ENCODE measurements at regions not wholly inside any gene's neighbourhood (a gene's known extent, or its start where the extent isn't known, plus 50 kb on each side); places are given as distances from the start of the nearest gene placed in this dataset.

DNA sequence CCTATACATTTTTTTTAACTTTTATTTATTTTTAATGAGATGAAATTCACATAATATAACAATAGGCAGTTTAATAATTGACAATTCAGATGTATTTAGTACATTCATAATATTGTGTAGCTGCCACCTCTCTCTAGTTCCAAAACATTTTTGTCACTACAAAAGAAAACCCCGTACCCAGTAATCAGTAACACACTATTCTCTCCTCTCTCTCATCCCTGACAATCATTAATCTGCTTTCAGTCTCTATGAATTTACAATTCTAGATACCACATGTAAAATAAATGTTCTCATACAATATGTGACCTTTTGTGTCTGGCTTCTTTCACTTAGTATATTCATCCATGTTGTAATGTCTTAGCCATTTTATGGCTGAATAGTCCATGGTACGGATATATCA lies 244.8 kb upstream of the DMRT1 start:
- Histone ChIP-seq H3K27ac (ENCODE audit: low read depth, low read length) (no peak overlapping the region), H3K27me3 (ENCODE audit: control insufficient read depth, insufficient read depth, low read length) (no peaks in the 10 kb centered on the region), H3K4me3 (ENCODE audit: low read length) (no peak overlapping the region), H3K4me1 (ENCODE audit: control insufficient read depth, insufficient read depth, low read length) (no peaks in the 10 kb centered on the region), H3K9ac (ENCODE audit: low read length) (no peak overlapping the region), H3K36me3 (ENCODE audit: control insufficient read depth, insufficient read depth, low read length) (no peaks in the 10 kb centered on the region)

DNA sequence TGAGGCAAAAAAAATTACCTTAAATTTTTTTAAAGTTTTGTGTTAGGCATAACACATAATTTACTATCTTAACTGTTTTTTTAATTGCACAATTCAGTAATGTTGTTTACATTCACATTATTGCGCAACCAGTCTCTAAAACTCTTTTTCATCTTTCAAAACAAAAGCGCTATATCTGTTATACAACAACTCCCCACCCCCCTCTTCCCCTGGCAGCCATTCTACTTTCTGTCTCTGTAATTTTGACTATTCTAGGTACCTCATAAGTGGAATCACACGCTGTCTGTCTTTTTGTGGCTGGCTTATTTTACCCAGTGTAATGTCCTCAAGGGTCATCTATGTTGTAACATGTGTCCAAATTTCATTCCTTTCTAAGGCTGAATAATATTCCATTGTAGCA lies 241.5 kb upstream of the DMRT1 start:
- H3K36me3 ChIP-seq (ENCODE audit: control insufficient read depth, insufficient read depth, low read length) = no peaks in the 10 kb centered on the region
- no peak overlapping the region for H3K27ac ChIP-seq (ENCODE audit: low read depth, low read length)
- no peaks in the 10 kb centered on the region for H3K27me3 ChIP-seq (ENCODE audit: control insufficient read depth, insufficient read depth, low read length)
- no peaks in the 10 kb centered on the region for H3K4me1 ChIP-seq (ENCODE audit: control insufficient read depth, insufficient read depth, low read length)
- H3K4me3 ChIP-seq (ENCODE audit: low read length) = no peak overlapping the region
- no peak overlapping the region for H3K9ac ChIP-seq (ENCODE audit: low read length)

DNA sequence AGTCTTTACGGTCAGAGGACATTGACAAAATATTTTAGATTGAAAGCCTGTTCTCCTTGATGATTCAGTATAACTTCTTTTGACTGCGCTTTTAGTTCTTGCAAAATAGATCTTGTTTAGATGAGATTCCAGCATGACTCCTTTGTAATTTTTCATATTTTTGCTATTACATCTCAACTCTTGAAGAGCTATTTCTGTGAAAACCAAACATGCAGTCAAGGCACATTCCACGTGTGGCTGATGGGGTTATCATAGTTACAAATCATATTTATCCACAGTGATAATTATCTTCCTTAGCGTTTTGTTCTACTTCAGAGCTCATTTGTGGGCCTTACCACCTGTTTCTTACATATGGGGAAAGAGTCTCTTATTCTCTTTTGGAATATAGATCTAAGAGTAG lies 238.8 kb upstream of the DMRT1 start:
- Histone ChIP-seq H3K27me3 (ENCODE audit: control insufficient read depth, insufficient read depth, low read length) (no peaks in the 10 kb centered on the region), H3K4me3 (ENCODE audit: low read length) (no peak overlapping the region), H3K36me3 (ENCODE audit: control insufficient read depth, insufficient read depth, low read length) (no peaks in the 10 kb centered on the region), H3K9ac (ENCODE audit: low read length) (no peak overlapping the region), H3K27ac (ENCODE audit: low read depth, low read length) (no peak overlapping the region), H3K4me1 (ENCODE audit: control insufficient read depth, insufficient read depth, low read length) (no peaks in the 10 kb centered on the region)

DNA sequence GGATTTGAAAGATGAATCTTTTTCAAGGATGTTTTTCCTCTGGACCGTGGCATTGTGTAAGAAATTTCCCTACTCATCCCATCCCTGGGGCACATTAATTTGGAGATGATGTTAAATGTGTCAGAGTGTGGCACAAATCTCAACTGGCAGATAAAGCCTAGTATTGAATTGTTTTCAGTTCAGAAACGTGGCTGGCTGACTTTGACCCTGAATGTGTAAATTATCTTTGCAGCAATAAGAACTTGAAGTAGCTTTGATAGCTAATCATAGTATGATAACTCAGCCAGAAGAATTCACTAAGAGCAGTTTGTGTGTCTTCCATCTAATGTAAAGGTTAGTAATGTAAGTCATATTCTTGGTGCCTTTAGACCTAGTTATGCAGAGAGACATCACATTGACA lies 238.4 kb upstream of the DMRT1 start:
- no peak overlapping the region for H3K9ac ChIP-seq (ENCODE audit: low read length)
- H3K4me1 ChIP-seq (ENCODE audit: control insufficient read depth, insufficient read depth, low read length) = no peaks in the 10 kb centered on the region
- H3K4me3 ChIP-seq (ENCODE audit: low read length) = no peak overlapping the region
- no peaks in the 10 kb centered on the region for H3K27me3 ChIP-seq (ENCODE audit: control insufficient read depth, insufficient read depth, low read length)
- no peak overlapping the region for H3K27ac ChIP-seq (ENCODE audit: low read depth, low read length)
- H3K36me3 ChIP-seq (ENCODE audit: control insufficient read depth, insufficient read depth, low read length) = no peaks in the 10 kb centered on the region

DNA sequence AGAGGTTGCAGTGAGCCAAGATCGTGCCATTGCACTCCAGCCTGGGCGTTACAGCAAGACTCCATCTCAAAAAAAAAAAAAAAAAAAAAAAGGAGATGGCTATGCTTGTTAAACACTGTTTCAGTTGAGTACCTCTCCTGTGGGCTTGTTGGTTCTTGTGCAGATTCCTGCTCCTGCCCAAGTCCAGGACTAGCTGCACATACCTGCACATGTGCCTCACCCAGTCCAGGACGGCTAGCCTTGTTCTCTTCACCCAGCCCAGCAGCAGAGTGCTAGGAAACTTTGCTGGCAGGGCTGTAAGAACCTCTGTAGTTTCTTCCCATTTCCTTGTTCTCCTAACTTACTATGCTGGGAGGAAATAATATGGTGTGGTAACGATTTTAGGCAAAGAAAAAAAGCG lies 234.1 kb upstream of the DMRT1 start:
- Histone ChIP-seq H3K4me1 (ENCODE audit: control insufficient read depth, insufficient read depth, low read length) (no peaks in the 10 kb centered on the region), H3K27ac (ENCODE audit: low read depth, low read length) (no peak overlapping the region), H3K4me3 (ENCODE audit: low read length) (no peak overlapping the region), H3K27me3 (ENCODE audit: control insufficient read depth, insufficient read depth, low read length) (no peaks in the 10 kb centered on the region), H3K36me3 (ENCODE audit: control insufficient read depth, insufficient read depth, low read length) (no peaks in the 10 kb centered on the region), H3K9ac (ENCODE audit: low read length) (no peak overlapping the region)

DNA sequence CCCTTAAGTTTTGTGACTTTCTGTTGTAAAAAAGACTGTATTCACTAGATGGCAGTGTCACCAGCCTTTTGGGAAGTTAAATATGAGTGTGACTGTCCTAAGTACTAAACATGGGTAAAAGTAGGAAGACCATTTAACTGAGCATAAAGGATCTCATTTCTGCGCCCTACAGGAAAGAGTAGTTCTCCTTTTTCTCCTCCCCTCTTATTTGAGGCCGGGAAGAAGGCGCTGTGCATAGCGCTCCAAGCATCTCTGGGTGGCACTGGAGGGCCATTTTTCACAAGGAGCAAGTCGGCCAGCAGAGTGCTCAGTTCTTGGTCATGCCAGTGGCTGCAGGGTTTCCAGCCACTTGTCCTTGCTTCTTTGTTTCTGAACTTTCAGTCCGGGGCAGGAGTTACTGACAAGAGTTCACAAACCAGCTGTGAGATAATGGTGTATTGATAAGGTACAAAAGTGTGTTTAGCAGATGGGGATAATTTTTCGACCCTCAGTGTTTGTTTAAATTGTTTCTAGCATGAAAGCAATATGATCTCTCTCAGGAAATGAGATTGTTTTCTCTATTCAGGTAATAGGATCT lies 227.6 kb upstream of the DMRT1 start:
- H3K9ac ChIP-seq (ENCODE audit: low read length) = no peak overlapping the region
- no peaks in the 10 kb centered on the region for H3K27me3 ChIP-seq (ENCODE audit: control insufficient read depth, insufficient read depth, low read length)
- H3K27ac ChIP-seq (ENCODE audit: low read depth, low read length) = peak overlapping the region; percentile 61
- H3K4me1 ChIP-seq (ENCODE audit: control insufficient read depth, insufficient read depth, low read length) = peaks cover 27% of the 10 kb centered on the region
- peak overlapping the region; percentile 32 for H3K4me3 ChIP-seq (ENCODE audit: low read length)
- H3K36me3 ChIP-seq (ENCODE audit: control insufficient read depth, insufficient read depth, low read length) = no peaks in the 10 kb centered on the region

DNA sequence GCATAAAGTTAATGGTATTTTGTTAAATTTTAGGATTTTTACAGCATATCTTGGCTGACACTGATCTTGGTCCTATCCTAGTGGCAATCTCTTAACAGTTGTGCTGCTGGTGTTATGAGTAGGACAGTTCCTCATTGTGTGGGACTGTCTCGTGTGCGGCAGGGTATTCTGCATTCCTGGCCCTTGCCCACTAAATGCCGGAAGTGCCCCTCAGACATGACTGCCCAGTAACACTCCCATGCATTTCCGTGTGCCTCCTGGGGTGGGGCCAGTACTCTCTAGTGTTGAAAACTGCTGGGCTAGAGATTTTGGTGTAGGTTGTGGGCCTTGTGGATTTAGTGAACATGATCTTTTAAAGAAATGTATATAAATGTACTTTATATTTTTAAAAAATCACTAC lies 227.1 kb upstream of the DMRT1 start:
- H3K27me3 ChIP-seq (ENCODE audit: control insufficient read depth, insufficient read depth, low read length) = no peaks in the 10 kb centered on the region
- peak overlapping the region; percentile 61 for H3K27ac ChIP-seq (ENCODE audit: low read depth, low read length)
- H3K36me3 ChIP-seq (ENCODE audit: control insufficient read depth, insufficient read depth, low read length) = no peaks in the 10 kb centered on the region
- H3K9ac ChIP-seq (ENCODE audit: low read length) = no peak overlapping the region
- no peak overlapping the region for H3K4me3 ChIP-seq (ENCODE audit: low read length)
- peaks cover 27% of the 10 kb centered on the region for H3K4me1 ChIP-seq (ENCODE audit: control insufficient read depth, insufficient read depth, low read length)

DNA sequence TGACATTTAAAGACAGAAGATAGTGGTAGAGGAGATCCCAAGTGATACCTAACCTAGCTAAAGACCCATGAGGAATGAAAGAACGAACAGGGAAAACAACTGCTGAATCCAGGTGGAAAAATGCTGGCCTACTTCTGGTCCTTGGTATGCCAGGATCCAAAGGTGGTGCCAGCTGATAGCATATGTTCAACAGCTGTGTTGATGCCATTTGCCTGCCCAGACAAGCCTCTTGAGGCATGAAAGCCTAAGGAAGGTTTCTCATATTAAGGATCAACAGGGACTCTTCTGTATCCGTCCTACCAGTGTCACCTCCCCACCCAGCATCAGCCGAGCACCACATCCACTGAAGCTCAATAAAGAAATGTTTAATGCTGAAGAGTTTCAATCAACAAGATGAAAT lies 225.7 kb upstream of the DMRT1 start:
- Histone ChIP-seq H3K27ac (ENCODE audit: low read depth, low read length) (no peak overlapping the region), H3K9ac (ENCODE audit: low read length) (no peak overlapping the region)

DNA sequence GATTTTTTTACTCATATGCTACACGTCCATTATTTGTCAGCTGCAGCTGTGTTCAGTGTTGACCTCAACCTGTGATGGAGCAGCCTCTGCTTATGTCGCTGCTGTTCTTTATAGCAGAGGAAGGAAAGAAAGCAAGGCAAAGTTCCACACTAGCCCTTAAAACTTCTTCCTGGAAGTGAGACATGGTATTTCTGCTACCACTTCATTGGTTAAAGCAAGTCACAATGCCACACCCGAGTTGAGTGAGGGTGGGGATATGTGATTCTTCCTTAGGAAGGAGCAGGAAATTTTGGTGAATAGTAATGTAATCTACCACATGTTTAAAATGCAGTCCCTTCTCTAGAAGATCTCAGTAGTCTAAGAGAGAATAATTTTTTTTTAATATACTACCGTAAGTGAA lies 224.8 kb upstream of the DMRT1 start:
- no peak overlapping the region for H3K27ac ChIP-seq (ENCODE audit: low read depth, low read length)
- peaks cover 27% of the 10 kb centered on the region for H3K4me1 ChIP-seq (ENCODE audit: control insufficient read depth, insufficient read depth, low read length)
- H3K9ac ChIP-seq (ENCODE audit: low read length) = no peak overlapping the region
- no peaks in the 10 kb centered on the region for H3K36me3 ChIP-seq (ENCODE audit: control insufficient read depth, insufficient read depth, low read length)
- H3K27me3 ChIP-seq (ENCODE audit: control insufficient read depth, insufficient read depth, low read length) = no peaks in the 10 kb centered on the region
- no peak overlapping the region for H3K4me3 ChIP-seq (ENCODE audit: low read length)

More for the DNA sequence above, 225.7 kb upstream of the DMRT1 start:
- Histone ChIP-seq H3K36me3 (ENCODE audit: control insufficient read depth, insufficient read depth, low read length) (no peaks in the 10 kb centered on the region), H3K4me1 (ENCODE audit: control insufficient read depth, insufficient read depth, low read length) (peaks cover 27% of the 10 kb centered on the region), H3K4me3 (ENCODE audit: low read length) (no peak overlapping the region), H3K27me3 (ENCODE audit: control insufficient read depth, insufficient read depth, low read length) (no peaks in the 10 kb centered on the region)

DNA sequence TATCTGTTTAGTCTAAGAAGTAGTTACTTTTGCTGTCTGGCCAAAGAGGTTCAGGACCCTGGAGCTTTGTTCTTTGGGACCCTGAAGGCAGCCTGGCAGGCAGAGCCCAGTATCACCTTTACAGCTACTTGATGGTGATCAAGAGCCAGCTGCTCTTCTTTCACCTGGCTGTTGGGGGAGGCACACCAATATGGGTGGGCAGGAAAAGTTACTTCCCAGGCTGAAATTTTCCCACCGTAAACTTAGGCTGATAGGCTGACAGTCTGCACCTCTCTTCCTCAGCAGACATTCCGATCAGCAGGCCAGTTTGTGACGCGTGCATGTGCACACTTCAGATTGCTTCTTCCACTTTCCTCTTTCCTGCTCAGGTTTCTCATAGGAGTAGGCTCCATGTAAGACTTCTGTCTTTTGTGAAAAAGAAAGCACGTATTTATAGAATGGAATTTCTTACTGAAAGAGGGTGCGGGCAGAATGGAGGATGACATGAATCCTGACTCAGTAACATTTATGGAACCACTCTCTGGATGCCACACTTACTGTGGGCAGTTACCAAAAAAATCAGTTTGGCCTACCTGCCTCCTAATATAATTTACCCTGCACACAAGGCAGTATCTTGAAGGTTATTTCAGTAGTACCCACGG lies 223.9 kb upstream of the DMRT1 start:
- peaks cover 27% of the 10 kb centered on the region for H3K4me1 ChIP-seq (ENCODE audit: control insufficient read depth, insufficient read depth, low read length)
- peak overlapping the region; percentile 51 for H3K27ac ChIP-seq (ENCODE audit: low read depth, low read length)
- no peaks in the 10 kb centered on the region for H3K27me3 ChIP-seq (ENCODE audit: control insufficient read depth, insufficient read depth, low read length)
- H3K4me3 ChIP-seq (ENCODE audit: low read length) = no peak overlapping the region
- H3K9ac ChIP-seq (ENCODE audit: low read length) = no peak overlapping the region
- H3K36me3 ChIP-seq (ENCODE audit: control insufficient read depth, insufficient read depth, low read length) = no peaks in the 10 kb centered on the region

DNA sequence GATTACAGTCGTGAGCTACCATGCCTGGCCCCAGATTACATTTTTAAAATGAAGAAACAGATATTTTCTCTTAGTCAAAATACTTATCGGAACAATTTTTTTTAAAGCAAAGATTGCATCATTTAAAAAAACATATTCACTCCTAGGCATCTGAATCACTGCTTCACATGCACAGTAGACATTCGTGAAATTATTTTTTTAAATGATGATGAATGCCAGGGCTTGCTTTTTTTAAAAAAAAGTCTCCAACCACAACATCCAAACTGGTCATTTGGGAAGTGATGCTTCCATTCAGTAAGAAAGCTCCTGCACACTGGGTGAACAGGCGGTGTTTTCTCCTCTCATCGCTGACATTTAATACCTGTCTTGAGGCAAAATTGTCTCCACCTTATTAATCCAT lies 223.0 kb upstream of the DMRT1 start:
- Histone ChIP-seq H3K36me3 (ENCODE audit: control insufficient read depth, insufficient read depth, low read length) (no peaks in the 10 kb centered on the region), H3K27ac (ENCODE audit: low read depth, low read length) (peak overlapping the region; percentile 19), H3K9ac (ENCODE audit: low read length) (no peak overlapping the region), H3K4me3 (ENCODE audit: low read length) (no peak overlapping the region), H3K27me3 (ENCODE audit: control insufficient read depth, insufficient read depth, low read length) (no peaks in the 10 kb centered on the region), H3K4me1 (ENCODE audit: control insufficient read depth, insufficient read depth, low read length) (peaks cover 26% of the 10 kb centered on the region)

DNA sequence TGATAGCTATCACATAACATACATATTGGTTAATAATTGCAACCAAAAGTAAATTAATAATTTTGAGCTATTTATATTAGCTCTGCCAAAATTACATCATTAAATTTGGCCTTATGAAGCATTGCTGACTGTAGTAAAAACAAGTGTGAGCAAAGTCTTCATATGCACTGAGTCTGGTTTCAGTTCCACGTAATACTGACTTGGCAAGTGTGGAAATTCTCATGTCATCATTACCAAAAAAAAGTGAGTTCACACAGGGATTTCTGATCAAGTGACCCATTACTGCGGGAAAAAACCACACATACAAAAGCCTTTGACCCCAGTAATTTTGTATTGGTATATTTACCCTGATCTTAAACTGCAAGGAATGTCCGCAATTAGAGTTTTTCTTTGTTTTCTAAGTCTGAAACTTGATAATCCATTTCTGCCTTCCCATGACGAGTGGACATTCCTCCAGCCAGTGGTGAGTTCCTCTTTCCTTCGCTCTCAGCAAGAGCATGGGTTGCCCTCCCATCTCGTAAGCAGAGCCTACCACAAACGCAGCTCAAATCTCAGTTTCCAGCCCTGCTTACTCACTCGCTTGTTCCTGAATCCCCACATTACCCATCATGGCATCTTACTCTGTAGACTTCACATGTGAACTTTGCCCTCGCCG lies 220.2 kb upstream of the DMRT1 start:
- H3K27ac ChIP-seq (ENCODE audit: low read depth, low read length) = peak overlapping the region; percentile 52

More for the DNA sequence above, 220.2 kb upstream of the DMRT1 start:
- H3K4me1 ChIP-seq (ENCODE audit: control insufficient read depth, insufficient read depth, low read length) = peaks cover 21% of the 10 kb centered on the region
- H3K27me3 ChIP-seq (ENCODE audit: control insufficient read depth, insufficient read depth, low read length) = no peaks in the 10 kb centered on the region
- no peaks in the 10 kb centered on the region for H3K36me3 ChIP-seq (ENCODE audit: control insufficient read depth, insufficient read depth, low read length)
- no peak overlapping the region for H3K4me3 ChIP-seq (ENCODE audit: low read length)
- H3K9ac ChIP-seq (ENCODE audit: low read length) = no peak overlapping the region
